GM12878 (cell line): ENCODE measurements at regions not wholly inside any gene's neighbourhood (a gene's known extent, or its start where the extent isn't known, plus 50 kb on each side); places are given as distances from the start of the nearest gene placed in this dataset.

Experiments
- ATAC-seq: fragments of 200-7000 bp; cut with Tn5 transposase; 3 replicates; pipeline ENCODE4 v1.9.1; 2020; ENCODE audit warnings: mild to moderate bottlenecking, moderate library complexity
- BruUV-seq: library from RNA; stranded (reverse); fragments of 400-500 nt; replicated peaks from 2 replicates; lab custom pipeline; 2021; lab: Mats Ljungman, UMichigan
- CTCF ChIA-PET: fragments of 300-600 bp; sonication (Branson Sonifier 250); formaldehyde crosslinking; extraction: SDS; loops from one replicate; lab custom pipeline; 2021; ENCODE audit warnings: inconsistent platforms; lab: Yijun Ruan, JAX
- POLR2A ChIA-PET: fragments of 350-600 bp; formaldehyde crosslinking; extraction: SDS; loops from one replicate; lab custom pipeline; 2021; ENCODE audit warnings: inconsistent platforms; lab: Charles Lee
- RAD21 ChIA-PET: fragments of 300-600 bp; sonication (Branson Sonifier 250); formaldehyde crosslinking; loops from one replicate; lab custom pipeline; 2023; ENCODE audit warnings: antibody characterized with exemption; ENCODE audit not compliant: unreplicated experiment; lab: Charles Lee
- SMC1A ChIA-PET: fragments of 300-600 bp; sonication (Branson Sonifier 250); formaldehyde crosslinking; loops from one replicate; lab custom pipeline; 2023; ENCODE audit not compliant: unreplicated experiment, uncharacterized antibody; lab: Charles Lee
- DNase-seq: peaks from one replicate; pipeline ENCODE4 v3.0.0-alpha.2; 2011; ENCODE audit warnings: low read depth, low spot score
- FAIRE-seq: peaks from 3 replicates; lab custom pipeline; 2011; peaks lifted over from hg19 to GRCh38; lab: Jason Lieb, UNC
- H2AFZ ChIP-seq: 2 replicates; pipeline ENCODE4 v1.6.0; 2011; ENCODE audit warnings: low read depth, low read length, control low read depth; ENCODE audit not compliant: control insufficient read depth
- H3K27ac ChIP-seq: 2 replicates; pipeline ENCODE4 v1.5.1; 2011; ENCODE audit warnings: control low read depth; ENCODE audit not compliant: control insufficient read depth, insufficient read depth
- H3K27me3 ChIP-seq, 2 experiments: replicated peaks in 1 of 2; 2 replicates each; pipeline versions ENCODE4 v1.6.0 to v1.6.1; 2011; ENCODE audit warnings: low read length in 1 of 2; ENCODE audit not compliant: control insufficient read depth in 2 of 2, insufficient read depth in 2 of 2
- H3K36me3 ChIP-seq, 2 experiments: 2 replicates each; pipeline ENCODE4 v1.5.1; 2011; ENCODE audit warnings: low read length in 1 of 2; ENCODE audit not compliant: control insufficient read depth in 2 of 2, insufficient read depth in 2 of 2
- H3K4me1 ChIP-seq: 2 replicates; pipeline ENCODE4 v1.6.1; 2011; ENCODE audit warnings: mild to moderate bottlenecking, low read length, moderate library complexity, mixed read lengths; ENCODE audit not compliant: control insufficient read depth, insufficient read depth
- H3K4me2 ChIP-seq: 2 replicates; pipeline ENCODE4 v1.6.0; 2011; ENCODE audit warnings: control low read depth; ENCODE audit not compliant: control insufficient read depth, insufficient read depth
- H3K4me3 ChIP-seq: fragments of 200-600 bp; sonication (generic); 2 replicates; pipeline ENCODE4 v1.5.1; 2016
- H3K79me2 ChIP-seq: 2 replicates; pipeline ENCODE4 v1.6.0; 2011; ENCODE audit warnings: low read length; ENCODE audit not compliant: control insufficient read depth, insufficient read depth
- H3K9ac ChIP-seq: 2 replicates; pipeline ENCODE4 v1.8.0; 2011; ENCODE audit warnings: low read length, control low read depth, mixed read lengths; ENCODE audit not compliant: control insufficient read depth, insufficient read depth
- H3K9me3 ChIP-seq: replicated peaks from 3 replicates; pipeline ENCODE4 v1.5.1; 2011; ENCODE audit warnings: mild to moderate bottlenecking, low read length; ENCODE audit not compliant: control insufficient read depth, insufficient read depth
- H4K20me1 ChIP-seq: 2 replicates; pipeline ENCODE4 v1.6.0; 2011; ENCODE audit not compliant: control insufficient read depth, insufficient read depth
- CREM ChIP-seq: IDR thresholded peaks from 2 replicates; pipeline ENCODE4 v1.6.1; 2014; ENCODE audit warnings: antibody characterized with exemption, low read depth
- JUNB ChIP-seq: IDR thresholded peaks from 2 replicates; pipeline ENCODE4 v1.6.1; 2016; ENCODE audit warnings: antibody characterized with exemption, mild to moderate bottlenecking
- NFYA ChIP-seq: IDR thresholded peaks from 2 replicates; pipeline ENCODE4 v1.6.1; 2011; ENCODE audit warnings: low read depth, mild to moderate bottlenecking, low read length, improper control_type of control experiment, borderline replicate concordance
- NR2C2 ChIP-seq: IDR thresholded peaks from 2 replicates; pipeline ENCODE4 v1.6.1; 2011; ENCODE audit warnings: borderline replicate concordance, low read depth; ENCODE audit not compliant: control insufficient read depth, insufficient read length
- PML ChIP-seq: IDR thresholded peaks from 2 replicates; pipeline ENCODE4 v1.6.1; 2012; ENCODE audit warnings: low read length, inconsistent platforms
- ZNF384 ChIP-seq: IDR thresholded peaks from 2 replicates; pipeline ENCODE4 v1.6.1; 2012; ENCODE audit warnings: low read depth, mild to moderate bottlenecking, low read length, improper control_type of control experiment, borderline replicate concordance
- WGBS: methylation state at CpG from one replicate; pipeline ENCODE4 v1.1.6; 2016; ENCODE audit warnings: low lambda C conversion rate; ENCODE audit not compliant: insufficient replicate concordance, insufficient coverage; ENCODE audit errors: missing lambda C conversion rate; 5-methylcytosine and 5-hydroxymethylcytosine counted together
- in situ Hi-C: fragments of 300-500 bp; cut with MboI; formaldehyde crosslinking; loops from 9 replicates; pipeline ENCODE4 v1.14.3; 2018; ENCODE audit warnings: mixed read lengths
- intact Hi-C: fragments of 100-400 bp; cut with micrococcal nuclease; formaldehyde crosslinking; loops from one replicate; pipeline ENCODE4 v1.14.2; 2022; ENCODE audit not compliant: unreplicated experiment
- TF ChIP-seq, protein P1 (sequence below): fragments of 450-650 bp; formaldehyde crosslinking; IDR thresholded peaks from 2 replicates; pipeline ENCODE4 v1.4.0; 2022; ENCODE audit warnings: mild to moderate bottlenecking, moderate library complexity

- Histone ChIP-seq H2AFZ (no peak overlapping the region), H3K36me3 (no peaks in the 10 kb centered on the region), H3K79me2 (no peaks in the 10 kb centered on the region), H3K4me2 (no peak overlapping the region), H3K4me1 (no peaks in the 10 kb centered on the region), H3K9ac (no peak overlapping the region), H3K4me3 (no peak overlapping the region), H4K20me1 (no peaks in the 10 kb centered on the region), H3K9me3 (no peaks in the 10 kb centered on the region), H3K27ac (no peak overlapping the region), H3K27me3 (no peaks in the 10 kb centered on the region)
- ATAC-seq (no peak), DNase-seq (no peak), FAIRE-seq (no peak)
- TF ChIP-seq CREM (no peak), PML (no peak), NFYA (no peak), JUNB (no peak), ZNF384 (no peak), NR2C2 (no peak)
- TF ChIP-seq, protein P1, sequence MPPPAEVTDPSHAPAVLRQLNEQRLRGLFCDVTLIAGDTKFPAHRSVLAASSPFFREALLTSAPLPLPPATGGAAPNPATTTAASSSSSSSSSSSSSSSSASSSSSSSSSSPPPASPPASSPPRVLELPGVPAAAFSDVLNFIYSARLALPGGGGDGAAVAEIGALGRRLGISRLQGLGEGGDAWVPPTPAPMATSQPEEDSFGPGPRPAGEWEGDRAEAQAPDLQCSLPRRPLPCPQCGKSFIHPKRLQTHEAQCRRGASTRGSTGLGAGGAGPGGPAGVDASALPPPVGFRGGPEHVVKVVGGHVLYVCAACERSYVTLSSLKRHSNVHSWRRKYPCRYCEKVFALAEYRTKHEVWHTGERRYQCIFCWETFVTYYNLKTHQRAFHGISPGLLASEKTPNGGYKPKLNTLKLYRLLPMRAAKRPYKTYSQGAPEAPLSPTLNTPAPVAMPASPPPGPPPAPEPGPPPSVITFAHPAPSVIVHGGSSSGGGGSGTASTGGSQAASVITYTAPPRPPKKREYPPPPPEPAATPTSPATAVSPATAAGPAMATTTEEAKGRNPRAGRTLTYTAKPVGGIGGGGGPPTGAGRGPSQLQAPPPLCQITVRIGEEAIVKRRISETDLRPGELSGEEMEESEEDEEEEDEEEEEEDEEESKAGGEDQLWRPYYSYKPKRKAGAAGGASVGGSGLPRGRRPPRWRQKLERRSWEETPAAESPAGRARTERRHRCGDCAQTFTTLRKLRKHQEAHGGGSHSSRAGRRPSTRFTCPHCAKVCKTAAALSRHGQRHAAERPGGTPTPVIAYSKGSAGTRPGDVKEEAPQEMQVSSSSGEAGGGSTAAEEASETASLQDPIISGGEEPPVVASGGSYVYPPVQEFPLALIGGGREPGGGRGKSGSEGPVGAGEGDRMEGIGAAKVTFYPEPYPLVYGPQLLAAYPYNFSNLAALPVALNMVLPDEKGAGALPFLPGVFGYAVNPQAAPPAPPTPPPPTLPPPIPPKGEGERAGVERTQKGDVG, result no peak
- SMC1A ChIA-PET, result interaction anchor here (0.6 to 1.8 kb wide), 2 partner anchors 25 to 262 kb away, joined by 3 read pairs; no protein-coding TSS in a partner anchor
- WGBS, result 100% methylated on average over 1 of the region's 1 CpG
- in situ Hi-C loops, result no loop called here
- POLR2A ChIA-PET, result no interaction called here
- CTCF ChIA-PET, result no interaction called here
- BruUV-seq, result no TSS peak
- intact Hi-C loops, result no loop called here
- RAD21 ChIA-PET, result no interaction called here
These were observed 83.1 kb upstream of the SLC4A7 start for GRCh38 chr3:27567251-27567650.
